A549 (cell line): ENCODE measurements at regions not wholly inside any gene's neighbourhood (a gene's known extent, or its start where the extent isn't known, plus 50 kb on each side); places are given as distances from the start of the nearest gene placed in this dataset.

Experiments
- ATAC-seq, 2 experiments: fragments of 200-7000 bp in 1 of 2; fragments of >200 bp in 1 of 2; cut with Nextera tagmentation in 1 of 2; cut with Tn5 transposase in 1 of 2; 3 replicates each; pipeline versions ENCODE4 v1.8.0 to v1.9.1; 2018 to 2020; ENCODE audit warnings: mild to moderate bottlenecking in 1 of 2, moderate library complexity in 1 of 2
- CTCF ChIA-PET: fragments of 300-600 bp; sonication (Branson Sonifier 250); formaldehyde crosslinking; extraction: SDS; loops from one replicate; lab custom pipeline; 2021; ENCODE audit warnings: antibody characterized with exemption, inconsistent platforms; lab: Yijun Ruan, JAX
- POLR2A ChIA-PET: fragments of 350-600 bp; formaldehyde crosslinking; extraction: SDS; loops from one replicate; lab custom pipeline; 2021; ENCODE audit warnings: antibody characterized with exemption, inconsistent platforms; lab: Yijun Ruan, JAX
- DNase-seq, 2 experiments: peaks; one replicate each; pipeline versions ENCODE4 v3.0.0 to v3.0.0-alpha.2; 2011 to 2016; ENCODE audit warnings: low read depth in 1 of 2, low spot score in 1 of 2
- FAIRE-seq: peaks from 2 replicates; lab custom pipeline; 2011; peaks lifted over from hg19 to GRCh38; lab: Jason Lieb, UNC
- H3K27ac ChIP-seq, 2 experiments: fragments of >200 bp; sonication (Bioruptor Twin); formaldehyde crosslinking; 3 replicates each; pipeline ENCODE4 v1.5.1; 2016 to 2017
- H3K4me1 ChIP-seq: fragments of >200 bp; sonication (Bioruptor Twin); formaldehyde crosslinking; 3 replicates; pipeline ENCODE4 v1.6.1; 2016
- H3K4me2 ChIP-seq: fragments of >200 bp; sonication (Bioruptor Twin); formaldehyde crosslinking; 3 replicates; pipeline ENCODE4 v1.6.1; 2016
- H3K4me3 ChIP-seq: fragments of >200 bp; sonication (Bioruptor Twin); formaldehyde crosslinking; 3 replicates; pipeline ENCODE4 v1.5.1; 2016
- H3K9me3 ChIP-seq: fragments of >200 bp; sonication (Bioruptor Twin); formaldehyde crosslinking; 3 replicates; pipeline ENCODE4 v1.6.1; 2016
- BCL3 ChIP-seq: fragments of >200 bp; sonication (Bioruptor Twin); formaldehyde crosslinking; IDR thresholded peaks from 3 replicates; pipeline ENCODE4 v1.6.1; 2016
- BHLHE40 ChIP-seq: IDR thresholded peaks from 2 replicates; pipeline ENCODE4 v1.6.1; 2012; ENCODE audit warnings: low read depth, low read length, inconsistent platforms
- CBX2 ChIP-seq: fragments of 200-600 bp; sonication (generic); IDR thresholded peaks from 2 replicates; pipeline ENCODE4 v1.6.1; 2016; ENCODE audit warnings: low read depth, mild to moderate bottlenecking, borderline replicate concordance
- CEBPB ChIP-seq, 2 experiments: fragments of >200 bp in 1 of 2; sonication (Bioruptor Twin) in 1 of 2; formaldehyde crosslinking in 1 of 2; IDR thresholded peaks; 2 replicates each; pipeline ENCODE4 v1.6.1; 2012 to 2016
- E2F6 ChIP-seq: IDR thresholded peaks from 2 replicates; pipeline ENCODE4 v1.6.1; 2012; ENCODE audit warnings: low read depth, borderline replicate concordance
- EP300 ChIP-seq, 2 experiments: fragments of >200 bp; sonication (Bioruptor Twin); formaldehyde crosslinking; IDR thresholded peaks; 2 replicates in 1 of 2; 3 replicates in 1 of 2; pipeline ENCODE4 v1.6.1; 2016 to 2017
- FOXS1 ChIP-seq: fragments of 250-450 bp; sonication (Bioruptor Pico); IDR thresholded peaks from 2 replicates; pipeline ENCODE4 v1.5.0; 2020; ENCODE audit warnings: mild to moderate bottlenecking, moderate library complexity
- HES2 ChIP-seq: fragments of >200 bp; sonication (Bioruptor Twin); formaldehyde crosslinking; IDR thresholded peaks from 2 replicates; pipeline ENCODE4 v1.6.1; 2016
- HEYL ChIP-seq: fragments of 250-450 bp; sonication (Bioruptor Pico); IDR thresholded peaks from 2 replicates; pipeline ENCODE4 v1.8.0; 2021; ENCODE audit warnings: mild to moderate bottlenecking, moderate library complexity
- HMGXB4 ChIP-seq: fragments of 250-450 bp; sonication (Bioruptor Pico); IDR thresholded peaks from 2 replicates; pipeline ENCODE4 v1.5.0; 2021; ENCODE audit warnings: mild to moderate bottlenecking, moderate library complexity, borderline replicate concordance
- HOXB13 ChIP-seq: fragments of 250-450 bp; sonication (Bioruptor Pico); IDR thresholded peaks from 2 replicates; pipeline ENCODE4 v1.5.0; 2020; ENCODE audit warnings: low read depth, mild to moderate bottlenecking, moderate library complexity
- KDM1A ChIP-seq: fragments of 200-600 bp; sonication (generic); IDR thresholded peaks from 2 replicates; pipeline ENCODE4 v1.6.1; 2016; ENCODE audit warnings: low read depth, mild to moderate bottlenecking
- MAZ ChIP-seq: fragments of 150-350 bp; IDR thresholded peaks from 2 replicates; pipeline ENCODE4 v1.6.1; 2014; ENCODE audit warnings: antibody characterized with exemption, low read depth, low read length, borderline replicate concordance
- NFE2L2 ChIP-seq: fragments of 150-350 bp; conservative IDR thresholded peaks from 2 replicates; pipeline ENCODE4 v1.6.1; 2014; ENCODE audit warnings: low read length
- NR3C1 ChIP-seq: fragments of >200 bp; sonication (Bioruptor Twin); formaldehyde crosslinking; IDR thresholded peaks from 3 replicates; pipeline ENCODE4 v1.6.1; 2017
- POLR2AphosphoS2 ChIP-seq: conservative IDR thresholded peaks from 2 replicates; pipeline ENCODE4 v1.6.1; 2012; ENCODE audit warnings: low read length, improper control_type of control experiment, inconsistent platforms
- RARB ChIP-seq: fragments of 250-450 bp; sonication (Bioruptor Pico); IDR thresholded peaks from 2 replicates; pipeline ENCODE4 v1.8.0; 2021; ENCODE audit warnings: mild to moderate bottlenecking, moderate library complexity
- RFX5 ChIP-seq: fragments of 450-650 bp; IDR thresholded peaks from 2 replicates; pipeline ENCODE4 v1.7.1; 2014; ENCODE audit warnings: antibody characterized with exemption, mild to moderate bottlenecking, moderate library complexity
- RNF2 ChIP-seq: fragments of 200-600 bp; sonication (generic); IDR thresholded peaks from 2 replicates; pipeline ENCODE4 v1.6.1; 2016; ENCODE audit warnings: low read depth, mild to moderate bottlenecking, antibody characterized with exemption, moderate library complexity, borderline replicate concordance
- SREBF2 ChIP-seq: fragments of 450-650 bp; IDR thresholded peaks from 2 replicates; pipeline ENCODE4 v1.6.1; 2014; ENCODE audit warnings: mild to moderate bottlenecking, moderate library complexity
- TP53 ChIP-seq: fragments of 250-450 bp; sonication (Bioruptor Pico); IDR thresholded peaks from 2 replicates; pipeline ENCODE4 v1.5.0; 2021; ENCODE audit warnings: mild to moderate bottlenecking, moderate library complexity
- ZSCAN20 ChIP-seq: fragments of 250-450 bp; sonication (Bioruptor Pico); IDR thresholded peaks from 2 replicates; pipeline ENCODE4 v1.8.0; 2022; ENCODE audit warnings: mild to moderate bottlenecking, moderate library complexity
- WGBS: methylation state at CpG from one replicate; pipeline ENCODE4 v1.1.6; 2017; ENCODE audit errors: missing lambda C conversion rate; 5-methylcytosine and 5-hydroxymethylcytosine counted together
- TF ChIP-seq, protein P1 (sequence below): IDR thresholded peaks from 2 replicates; pipeline ENCODE4 v1.6.1; 2012
- TF ChIP-seq, protein P2 (sequence below): fragments of >200 bp; sonication (Bioruptor Twin); formaldehyde crosslinking; IDR thresholded peaks from 3 replicates; pipeline ENCODE4 v1.5.1; 2016
- TF ChIP-seq, protein P3 (sequence below): IDR thresholded peaks from 2 replicates; pipeline ENCODE4 v1.6.1; 2012

DNA sequence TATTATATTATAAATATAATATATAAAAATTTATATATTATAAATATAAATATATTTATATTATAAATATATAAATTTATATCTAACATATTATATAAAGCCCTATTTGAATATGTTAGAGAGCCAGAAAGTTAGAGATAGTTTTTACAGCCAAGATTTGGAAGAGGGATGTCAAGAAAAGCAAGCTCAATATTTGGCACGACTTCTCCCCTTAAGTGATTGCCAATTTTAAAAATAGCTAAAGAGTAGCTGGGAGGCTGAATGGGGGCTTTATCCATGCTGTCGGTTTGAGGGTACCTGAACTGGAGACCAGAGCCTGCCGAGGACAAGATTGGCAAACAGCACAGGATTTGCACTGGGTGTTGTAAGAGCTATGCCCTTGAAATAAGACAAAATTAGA lies 180.9 kb upstream of the GYPC start (continued):
- TF ChIP-seq NR3C1 = no peak
- TF ChIP-seq RARB = no peak
- no peak for TF ChIP-seq E2F6
- TF ChIP-seq HEYL (CRISPR knock-in tag) = no peak
- TF ChIP-seq, protein P1, sequence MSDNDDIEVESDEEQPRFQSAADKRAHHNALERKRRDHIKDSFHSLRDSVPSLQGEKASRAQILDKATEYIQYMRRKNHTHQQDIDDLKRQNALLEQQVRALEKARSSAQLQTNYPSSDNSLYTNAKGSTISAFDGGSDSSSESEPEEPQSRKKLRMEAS = no peak
- TF ChIP-seq TP53 (CRISPR knock-in tag) = no peak
- no peak for TF ChIP-seq POLR2AphosphoS2

DNA sequence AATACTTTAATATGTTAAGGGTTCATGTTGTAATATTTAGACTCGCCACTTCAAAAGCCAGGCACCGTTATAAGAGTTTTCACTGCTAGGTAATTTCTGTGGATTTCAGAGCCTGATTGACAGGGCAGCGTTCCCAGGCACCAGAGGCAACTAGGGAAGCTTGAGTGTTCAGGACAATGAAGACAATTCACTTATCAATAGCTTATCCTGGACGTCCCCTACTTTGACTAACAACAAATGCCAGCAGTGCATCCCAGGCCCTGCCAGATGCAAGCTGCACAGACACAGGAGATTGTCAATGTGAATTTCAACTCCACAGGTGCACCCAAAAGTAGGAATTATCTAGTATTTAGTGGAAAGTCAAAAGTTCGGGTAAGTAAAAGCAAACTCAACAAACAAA lies 179.3 kb upstream of the GYPC start:
- CTCF ChIA-PET = no interaction called here
- no peak for FAIRE-seq

GRCh38 chr2:126480033-126480432 lies 175.9 kb upstream of the GYPC start:
- no peaks in the 10 kb centered on the region for H3K9me3 ChIP-seq
- ATAC-seq (no peak), FAIRE-seq (no peak), DNase-seq (no peak)
- no peak overlapping the region for H3K4me3 ChIP-seq
- ChIA-PET POLR2A (no interaction called here), CTCF (no interaction called here)
- 0% methylated on average over 2 of the region's 2 CpGs for WGBS
- no peak overlapping the region for H3K27ac ChIP-seq
- no peak overlapping the region for H3K4me2 ChIP-seq
- no peak for TF ChIP-seq KDM1A
- no peak for TF ChIP-seq CBX2
- TF ChIP-seq, protein P2, sequence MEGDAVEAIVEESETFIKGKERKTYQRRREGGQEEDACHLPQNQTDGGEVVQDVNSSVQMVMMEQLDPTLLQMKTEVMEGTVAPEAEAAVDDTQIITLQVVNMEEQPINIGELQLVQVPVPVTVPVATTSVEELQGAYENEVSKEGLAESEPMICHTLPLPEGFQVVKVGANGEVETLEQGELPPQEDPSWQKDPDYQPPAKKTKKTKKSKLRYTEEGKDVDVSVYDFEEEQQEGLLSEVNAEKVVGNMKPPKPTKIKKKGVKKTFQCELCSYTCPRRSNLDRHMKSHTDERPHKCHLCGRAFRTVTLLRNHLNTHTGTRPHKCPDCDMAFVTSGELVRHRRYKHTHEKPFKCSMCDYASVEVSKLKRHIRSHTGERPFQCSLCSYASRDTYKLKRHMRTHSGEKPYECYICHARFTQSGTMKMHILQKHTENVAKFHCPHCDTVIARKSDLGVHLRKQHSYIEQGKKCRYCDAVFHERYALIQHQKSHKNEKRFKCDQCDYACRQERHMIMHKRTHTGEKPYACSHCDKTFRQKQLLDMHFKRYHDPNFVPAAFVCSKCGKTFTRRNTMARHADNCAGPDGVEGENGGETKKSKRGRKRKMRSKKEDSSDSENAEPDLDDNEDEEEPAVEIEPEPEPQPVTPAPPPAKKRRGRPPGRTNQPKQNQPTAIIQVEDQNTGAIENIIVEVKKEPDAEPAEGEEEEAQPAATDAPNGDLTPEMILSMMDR = no peak
- TF ChIP-seq, protein P3, sequence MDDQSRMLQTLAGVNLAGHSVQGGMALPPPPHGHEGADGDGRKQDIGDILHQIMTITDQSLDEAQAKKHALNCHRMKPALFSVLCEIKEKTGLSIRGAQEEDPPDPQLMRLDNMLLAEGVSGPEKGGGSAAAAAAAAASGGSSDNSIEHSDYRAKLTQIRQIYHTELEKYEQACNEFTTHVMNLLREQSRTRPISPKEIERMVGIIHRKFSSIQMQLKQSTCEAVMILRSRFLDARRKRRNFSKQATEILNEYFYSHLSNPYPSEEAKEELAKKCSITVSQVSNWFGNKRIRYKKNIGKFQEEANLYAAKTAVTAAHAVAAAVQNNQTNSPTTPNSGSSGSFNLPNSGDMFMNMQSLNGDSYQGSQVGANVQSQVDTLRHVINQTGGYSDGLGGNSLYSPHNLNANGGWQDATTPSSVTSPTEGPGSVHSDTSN = no peak
- no peak for TF ChIP-seq BCL3
- no peak for TF ChIP-seq ZSCAN20 (CRISPR knock-in tag)
- TF ChIP-seq RFX5 = no peak
- TF ChIP-seq HMGXB4 (CRISPR knock-in tag) = no peak
- no peak for TF ChIP-seq MAZ
- TF ChIP-seq HOXB13 = no peak
- no peak for TF ChIP-seq NFE2L2
- no peaks in the 10 kb centered on the region for H3K4me1 ChIP-seq

More for the DNA sequence above, 179.3 kb upstream of the GYPC start:
- 0% methylated on average over 5 of the region's 5 CpGs for WGBS
- POLR2A ChIA-PET = no interaction called here
- Histone ChIP-seq H3K27ac (no peak overlapping the region), H3K9me3 (no peaks in the 10 kb centered on the region), H3K4me3 (no peak overlapping the region), H3K4me1 (no peaks in the 10 kb centered on the region), H3K4me2 (no peak overlapping the region)
- ATAC-seq = no peak
- TF ChIP-seq RNF2 (no peak), HMGXB4 (CRISPR knock-in tag) (no peak), EP300 (IDR thresholded peaks at IDR 0.05) (no peak), SREBF2 (no peak), TP53 (CRISPR knock-in tag) (no peak), BHLHE40 (no peak), ZSCAN20 (CRISPR knock-in tag) (no peak), HES2 (no peak), FOXS1 (CRISPR knock-in tag) (no peak), CEBPB (IDR thresholded peaks at IDR 0.05) (no peak)
- DNase-seq = no peak
